Activated gamma-delta T cell treated with Interleukin-2 at 50 U/mL for 16 hours (primary cell): ENCODE measurements at regions not wholly inside any gene's neighbourhood (a gene's known extent, or its start where the extent isn't known, plus 50 kb on each side); places are given as distances from the start of the nearest gene placed in this dataset.
"Not testable (repeated sequence)": the region's sequence is repeated elsewhere in the genome, so short reads cannot be mapped to it uniquely, and the experiment has no call there.

Experiments used
- DNase-seq: peaks from one replicate; pipeline ENCODE4 v3.0.0-alpha.2; 2020

GRCh38 chr9:65566018-65566417 is 109.7 kb upstream of the ZNG1E start:
- DNase-seq = not testable (repeated sequence)

GRCh38 chr9:65519018-65519417 is 156.7 kb upstream of the ZNG1E start:
- DNase-seq = not testable (repeated sequence)

- not testable (repeated sequence) for DNase-seq
Measured at GRCh38 chr9:65514465-65514864, 161.3 kb upstream of the ZNG1E start.

- not testable (repeated sequence) for DNase-seq
Measured at GRCh38 chr9:65507897-65508296, 167.8 kb upstream of the ZNG1E start.

GRCh38 chr9:65504686-65505085 is 171.0 kb upstream of the ZNG1E start:
- not testable (repeated sequence) for DNase-seq

GRCh38 chr9:65503696-65504095 is 172.0 kb upstream of the ZNG1E start:
- DNase-seq = not testable (repeated sequence)

GRCh38 chr9:65482890-65483289 is 192.8 kb upstream of the ZNG1E start:
- DNase-seq = not testable (repeated sequence)

- not testable (repeated sequence) for DNase-seq
Measured at GRCh38 chr9:65481291-65481690, 194.4 kb upstream of the ZNG1E start.

- not testable (repeated sequence) for DNase-seq
Measured at GRCh38 chr9:65474891-65475290, 189.9 kb upstream of the FOXD4L5 start.

GRCh38 chr9:65473059-65473822 is 188.2 kb upstream of the FOXD4L5 start:
- not testable (repeated sequence) for DNase-seq

- DNase-seq = not testable (repeated sequence)
Measured at GRCh38 chr9:65471106-65471505, 186.1 kb upstream of the FOXD4L5 start.

GRCh38 chr9:65466911-65467734 is 182.1 kb upstream of the FOXD4L5 start:
- not testable (repeated sequence) for DNase-seq

GRCh38 chr9:65465246-65465895 is 180.4 kb upstream of the FOXD4L5 start:
- DNase-seq = not testable (repeated sequence)

GRCh38 chr9:65462476-65462875 is 177.5 kb upstream of the FOXD4L5 start:
- DNase-seq = not testable (repeated sequence)

- no peak for DNase-seq
Measured at GRCh38 chr9:65459756-65460320, 174.8 kb upstream of the FOXD4L5 start.

- no peak for DNase-seq
Measured at GRCh38 chr9:65458992-65459391, 174.0 kb upstream of the FOXD4L5 start.

GRCh38 chr9:65458465-65458864 is 173.5 kb upstream of the FOXD4L5 start:
- DNase-seq = no peak

- not testable (repeated sequence) for DNase-seq
Measured at GRCh38 chr9:65456991-65457390, 172.0 kb upstream of the FOXD4L5 start.

- DNase-seq = not testable (repeated sequence)
Measured at GRCh38 chr9:65455751-65456647, 171.0 kb upstream of the FOXD4L5 start.

- not testable (repeated sequence) for DNase-seq
Measured at GRCh38 chr9:65455136-65455535, 170.1 kb upstream of the FOXD4L5 start.

GRCh38 chr9:65454666-65455065 is 169.7 kb upstream of the FOXD4L5 start:
- not testable (repeated sequence) for DNase-seq

- not testable (repeated sequence) for DNase-seq
Measured at GRCh38 chr9:65454034-65454433, 169.0 kb upstream of the FOXD4L5 start.
